HepG2 (cell line): ENCODE measurements at regions not wholly inside any gene's neighbourhood (a gene's known extent, or its start where the extent isn't known, plus 50 kb on each side); places are given as distances from the start of the nearest gene placed in this dataset.
"Not testable (repeated sequence)": the region's sequence is repeated elsewhere in the genome, so short reads cannot be mapped to it uniquely, and the experiment has no call there.

ENCODE experiments used
- ATAC-seq: fragments of 200-7000 bp; cut with Tn5 transposase; 3 replicates; pipeline ENCODE4 v1.9.1; 2020; ENCODE audit warnings: mild to moderate bottlenecking, moderate library complexity
- BruUV-seq: library from RNA; stranded (reverse); fragments of 400-500 nt; replicated peaks from 2 replicates; lab custom pipeline; 2021; lab: Mats Ljungman, UMichigan
- CTCF ChIA-PET: fragments of 300-600 bp; formaldehyde crosslinking; extraction: SDS; loops from one replicate; lab custom pipeline; 2021; ENCODE audit warnings: low total read pairs, inconsistent platforms, low intra/inter-chr PET ratio; lab: Yijun Ruan, JAX
- POLR2A ChIA-PET: fragments of 350-600 bp; sonication (Branson Sonifier 250); formaldehyde crosslinking; loops from one replicate; lab custom pipeline; 2020; ENCODE audit warnings: antibody characterized with exemption, inconsistent platforms; lab: Yijun Ruan, JAX
- DNase-seq: peaks from one replicate; pipeline ENCODE4 v3.0.0-alpha.2; 2015; ENCODE audit warnings: low spot score
- FAIRE-seq: peaks from 3 replicates; lab custom pipeline; 2011; peaks lifted over from hg19 to GRCh38; lab: Jason Lieb, UNC
- H2AFZ ChIP-seq: one replicate; pipeline ENCODE4 v1.6.1; 2011; ENCODE audit warnings: low read length, inconsistent platforms
- H3K27ac ChIP-seq: fragments of 300-600 bp; 3 replicates; pipeline ENCODE4 v1.8.0; 2011; ENCODE audit warnings: mixed run types, mild to moderate bottlenecking, mixed read lengths, low read length, inconsistent platforms; ENCODE audit not compliant: insufficient read depth; ENCODE audit errors: extremely low read length
- H3K27me3 ChIP-seq, 2 experiments: fragments of 200-600 bp in 1 of 2; 2 replicates in 1 of 2; 3 replicates in 1 of 2; pipeline versions ENCODE4 v1.6.0 to v1.8.0; 2011; ENCODE audit warnings: low read length in 2 of 2, mild to moderate bottlenecking in 2 of 2, moderate library complexity in 2 of 2, inconsistent platforms in 1 of 2; ENCODE audit not compliant: insufficient read depth in 2 of 2, control insufficient read depth in 1 of 2
- H3K36me3 ChIP-seq, 2 experiments: fragments of 200-600 bp in 1 of 2; replicated peaks in 1 of 2; 2 replicates in 1 of 2; 3 replicates in 1 of 2; pipeline versions ENCODE4 v1.5.1 to v1.8.0; 2011; ENCODE audit warnings: low read length in 2 of 2, inconsistent platforms in 1 of 2; ENCODE audit not compliant: insufficient read depth in 2 of 2, control insufficient read depth in 1 of 2
- H3K4me1 ChIP-seq: 2 replicates; pipeline ENCODE4 v1.5.1; 2012; ENCODE audit warnings: low read length, inconsistent platforms; ENCODE audit not compliant: insufficient read depth
- H3K4me2 ChIP-seq: 2 replicates; pipeline ENCODE4 v1.6.0; 2011; ENCODE audit warnings: low read depth, low read length, inconsistent platforms
- H3K4me3 ChIP-seq, 3 experiments: fragments of 200-600 bp in 1 of 3; sonication (generic), shearing (Covaris generic) in 1 of 3; replicated peaks in 1 of 3; 2 replicates each; pipeline ENCODE4 v1.5.1; 2011 to 2016; ENCODE audit warnings: low read length in 3 of 3, inconsistent platforms in 2 of 3, low read depth in 2 of 3, mild to moderate bottlenecking in 2 of 3, control low read depth in 1 of 3, mixed read lengths in 1 of 3; ENCODE audit not compliant: insufficient read depth in 1 of 3
- H3K79me2 ChIP-seq: one replicate; pipeline ENCODE4 v1.6.1; 2011; ENCODE audit warnings: low read length, inconsistent platforms; ENCODE audit not compliant: insufficient read depth
- H3K9ac ChIP-seq: 2 replicates; pipeline ENCODE4 v1.6.0; 2011; ENCODE audit warnings: mild to moderate bottlenecking, low read depth, low read length, inconsistent platforms; ENCODE audit not compliant: insufficient read depth
- H3K9me3 ChIP-seq: 2 replicates; pipeline ENCODE4 v1.5.1; 2012; ENCODE audit warnings: mild to moderate bottlenecking, low read length
- H4K20me1 ChIP-seq: 2 replicates; pipeline ENCODE4 v1.6.0; 2011; ENCODE audit warnings: inconsistent platforms, mild to moderate bottlenecking, low read length, moderate library complexity; ENCODE audit not compliant: insufficient read depth
- LCORL ChIP-seq, 2 experiments: fragments of 450-650 bp in 1 of 2; sonication (generic) in 1 of 2; formaldehyde crosslinking in 1 of 2; IDR thresholded peaks; 2 replicates each; pipeline versions ENCODE4 v1.5.0 to v1.6.1; 2017 to 2020; ENCODE audit warnings: antibody characterized with exemption in 1 of 2, missing genetic modification reagents in 1 of 2
- RBFOX2 ChIP-seq: fragments of 200-400 bp; formaldehyde crosslinking; IDR thresholded peaks from 2 replicates; pipeline ENCODE4 v1.6.1; 2017; ENCODE audit warnings: low read depth, mild to moderate bottlenecking, low read length
- RFX1 ChIP-seq: fragments of 450-650 bp; IDR thresholded peaks from 2 replicates; pipeline ENCODE4 v1.6.1; 2017
- ZMYM3 ChIP-seq: sonication (generic); formaldehyde crosslinking; IDR thresholded peaks from 2 replicates; pipeline ENCODE4 v1.5.1; 2020; ENCODE audit warnings: mild to moderate bottlenecking, missing genetic modification reagents
- ZNF3 ChIP-seq: IDR thresholded peaks from 2 replicates; pipeline ENCODE4 v1.7.0; 2017; ENCODE audit warnings: inconsistent platforms
- ZNF451 ChIP-seq: sonication (generic); formaldehyde crosslinking; IDR thresholded peaks from 2 replicates; pipeline ENCODE4 v1.5.0; 2020; ENCODE audit warnings: mild to moderate bottlenecking, missing genetic modification reagents
- ZNF629 ChIP-seq: sonication (generic); formaldehyde crosslinking; conservative IDR thresholded peaks from 2 replicates; pipeline ENCODE4 v1.5.0; 2020; ENCODE audit warnings: missing genetic modification reagents
- ZNF7 ChIP-seq: IDR thresholded peaks from 2 replicates; pipeline ENCODE4 v1.6.1; 2016; ENCODE audit warnings: missing biosample characterization, missing genetic modification reagents
- ZNF724P ChIP-seq: sonication (generic); formaldehyde crosslinking; IDR thresholded peaks from 2 replicates; pipeline ENCODE4 v1.8.0; 2022; ENCODE audit warnings: missing genetic modification reagents, borderline replicate concordance
- WGBS: methylation state at CpG from one replicate; pipeline ENCODE4 v1.1.6; 2017; ENCODE audit warnings: low lambda C conversion rate; 5-methylcytosine and 5-hydroxymethylcytosine counted together
- in situ Hi-C: cut with HindIII; loops from 2 replicates; pipeline ENCODE4 v1.10.0; 2017; ENCODE audit warnings: low pct_unique_long_range_greater_than_20kb; ENCODE audit not compliant: extremely low pct_ligation_motif_present
- intact Hi-C: fragments of 100-400 bp; cut with micrococcal nuclease; formaldehyde crosslinking; loops from one replicate; pipeline ENCODE4 v1.10.0; 2022; ENCODE audit not compliant: unreplicated experiment
- TF ChIP-seq, protein P1 (sequence below): sonication (generic); formaldehyde crosslinking; IDR thresholded peaks from 2 replicates; pipeline ENCODE4 v1.4.0; 2020; ENCODE audit warnings: missing genetic modification reagents

GRCh38 chr1:213598263-213598662 lies 389.5 kb upstream of the PROX1 start:
- H3K9ac ChIP-seq = no peak overlapping the region
- no peaks in the 10 kb centered on the region for H3K27me3 ChIP-seq

DNA sequence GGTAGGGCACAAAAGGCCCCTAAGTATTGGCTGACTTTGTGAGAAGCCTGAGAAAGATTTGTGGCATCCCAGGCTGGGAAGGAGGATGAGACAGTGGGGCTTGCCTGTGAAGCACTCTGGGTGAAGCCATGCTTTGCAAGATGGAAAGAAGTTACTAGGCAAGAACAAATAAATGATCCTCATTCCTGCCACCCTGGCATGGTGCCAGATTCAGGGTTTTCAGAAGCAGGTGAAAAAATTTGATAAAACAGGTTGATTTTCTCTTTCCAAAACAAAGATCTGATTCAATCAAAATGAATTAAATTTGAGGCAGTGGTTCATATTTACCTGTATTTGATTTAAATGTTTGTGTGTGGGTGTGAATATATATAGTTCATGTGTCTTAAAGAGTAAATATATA lies 386.9 kb upstream of the PROX1 start:
- Histone ChIP-seq H3K9ac (no peak overlapping the region), H3K27me3 (no peaks in the 10 kb centered on the region), H3K4me2 (no peak overlapping the region), H3K79me2 (no peaks in the 10 kb centered on the region), H2AFZ (no peak overlapping the region), H3K4me1 (peaks cover 13% of the 10 kb centered on the region), H3K4me3 (no peak overlapping the region), H3K9me3 (no peaks in the 10 kb centered on the region), H3K36me3 (no peaks in the 10 kb centered on the region), H3K27ac (no peak overlapping the region), H4K20me1 (no peaks in the 10 kb centered on the region)
- FAIRE-seq (no peak), ATAC-seq (no peak), DNase-seq (no peak)
- POLR2A ChIA-PET = no interaction called here
- in situ Hi-C loops = no loop called here
- no TSS peak for BruUV-seq
- intact Hi-C loops = no loop called here
- TF ChIP-seq ZNF7 (CRISPR knock-in tag) (no peak), ZNF3 (CRISPR knock-in tag) (no peak), ZNF451 (no peak), LCORL (IDR thresholded peaks at IDR 0.05) (peak; percentile 78; the same call in 1 of the 2 replicates), LCORL (CRISPR knock-in tag; IDR thresholded peaks at IDR 0.05) (no peak)
- CTCF ChIA-PET = no interaction called here

More at GRCh38 chr1:213598263-213598662, 389.5 kb upstream of the PROX1 start:
- CTCF ChIA-PET = no interaction called here
- no TSS peak for BruUV-seq
- Histone ChIP-seq H3K36me3 (no peaks in the 10 kb centered on the region), H2AFZ (no peak overlapping the region), H3K27ac (no peak overlapping the region), H3K4me3 (no peak overlapping the region), H4K20me1 (no peaks in the 10 kb centered on the region), H3K9me3 (no peaks in the 10 kb centered on the region), H3K79me2 (no peaks in the 10 kb centered on the region), H3K4me2 (no peak overlapping the region), H3K4me1 (peaks cover 21% of the 10 kb centered on the region)
- ATAC-seq (no peak), DNase-seq (no peak), FAIRE-seq (no peak)
- TF ChIP-seq RBFOX2 (no peak), ZNF629 (CRISPR knock-in tag) (peak; percentile 75), ZMYM3 (CRISPR knock-in tag) (no peak), ZNF724P (no peak), RFX1 (no peak)
- TF ChIP-seq, protein P1, sequence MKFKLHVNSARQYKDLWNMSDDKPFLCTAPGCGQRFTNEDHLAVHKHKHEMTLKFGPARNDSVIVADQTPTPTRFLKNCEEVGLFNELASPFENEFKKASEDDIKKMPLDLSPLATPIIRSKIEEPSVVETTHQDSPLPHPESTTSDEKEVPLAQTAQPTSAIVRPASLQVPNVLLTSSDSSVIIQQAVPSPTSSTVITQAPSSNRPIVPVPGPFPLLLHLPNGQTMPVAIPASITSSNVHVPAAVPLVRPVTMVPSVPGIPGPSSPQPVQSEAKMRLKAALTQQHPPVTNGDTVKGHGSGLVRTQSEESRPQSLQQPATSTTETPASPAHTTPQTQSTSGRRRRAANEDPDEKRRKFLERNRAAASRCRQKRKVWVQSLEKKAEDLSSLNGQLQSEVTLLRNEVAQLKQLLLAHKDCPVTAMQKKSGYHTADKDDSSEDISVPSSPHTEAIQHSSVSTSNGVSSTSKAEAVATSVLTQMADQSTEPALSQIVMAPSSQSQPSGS (CRISPR knock-in tag) = no peak
- WGBS = 98% methylated on average over 3 of the region's 3 CpGs
- POLR2A ChIA-PET = no interaction called here
- intact Hi-C loops (no loop called here), in situ Hi-C loops (no loop called here)

- H4K20me1 ChIP-seq, H3K27me3 ChIP-seq, H3K79me2 ChIP-seq, CTCF ChIA-PET, in situ Hi-C loops, intact Hi-C loops, H3K9me3 ChIP-seq, H3K4me3 ChIP-seq, FAIRE-seq, H2AFZ ChIP-seq, H3K4me2 ChIP-seq, BruUV-seq, H3K27ac ChIP-seq, POLR2A ChIA-PET, H3K36me3 ChIP-seq, ATAC-seq, DNase-seq, H3K9ac ChIP-seq: not testable (repeated sequence)
- H3K4me1 ChIP-seq = peaks cover 13% of the 10 kb centered on the region
Observed at GRCh38 chr1:213601705-213602104, 386.1 kb upstream of the PROX1 start.
